Heart left ventricle (tissue), 16 donors: ENCODE measurements at regions not wholly inside any gene's neighbourhood (a gene's known extent, or its start where the extent isn't known, plus 50 kb on each side); places are given as distances from the start of the nearest gene placed in this dataset.

ENCODE experiments used
- ATAC-seq, 4 donors: fragments of 200-7000 bp; cut with Tn5 transposase; one replicate each; pipeline ENCODE4 v1.9.1; 2020 to 2022; ENCODE audit warnings: moderate library complexity in 4 of 4, mild to moderate bottlenecking in 3 of 4, moderate number of reproducible peaks in 1 of 4
- DNase-seq, 5 donors: peaks; one replicate each; pipeline ENCODE4 v3.0.0-alpha.2; 2020
- H3K27ac ChIP-seq, 12 donors: fragments of 200-600 bp; sonication (generic) in 4 of 12; one replicate each; pipeline versions ENCODE4 v1.5.0 to v1.8.0; 2016 to 2022; ENCODE audit warnings: mild to moderate bottlenecking in 2 of 12
- H3K27me3 ChIP-seq, 9 donors: fragments of 200-600 bp; sonication (generic) in 2 of 9; one replicate each; pipeline versions ENCODE4 v1.5.1 to v1.8.0; 2016 to 2022; ENCODE audit warnings: mild to moderate bottlenecking in 3 of 9
- H3K36me3 ChIP-seq, 9 donors: fragments of 200-600 bp; sonication (generic) in 2 of 9; one replicate each; pipeline versions ENCODE4 v1.5.0 to v1.8.0; 2018 to 2022; ENCODE audit warnings: mild to moderate bottlenecking in 2 of 9
- H3K4me1 ChIP-seq, 12 donors: fragments of 200-600 bp; sonication (generic) in 4 of 12; one replicate each; pipeline versions ENCODE4 v1.5.0 to v1.8.0; 2016 to 2022; ENCODE audit warnings: mild to moderate bottlenecking in 3 of 12
- H3K4me3 ChIP-seq, 12 donors: fragments of 200-600 bp; sonication (generic) in 4 of 12; one replicate each; pipeline versions ENCODE4 v1.5.0 to v1.8.0; 2017 to 2022; ENCODE audit warnings: mild to moderate bottlenecking in 9 of 12, moderate library complexity in 4 of 12
- H3K9me3 ChIP-seq, 12 donors: fragments of 200-600 bp; sonication (generic) in 4 of 12; one replicate each; pipeline versions ENCODE4 v1.5.0 to v1.8.0; 2016 to 2022; ENCODE audit warnings: mild to moderate bottlenecking in 1 of 12
- CTCF ChIP-seq, 12 donors: fragments of 200-600 bp; sonication (generic) in 4 of 12; IDR thresholded peaks; one replicate each; pipeline versions ENCODE4 v1.5.0 to v1.8.0; 2018 to 2022; ENCODE audit warnings: antibody characterized with exemption in 12 of 12, mild to moderate bottlenecking in 5 of 12
- POLR2A ChIP-seq, 2 donors: fragments of 450-650 bp; IDR thresholded peaks; one replicate each; pipeline ENCODE4 v1.6.1; 2017; ENCODE audit warnings: antibody characterized with exemption in 2 of 2, mild to moderate bottlenecking in 2 of 2, moderate library complexity in 2 of 2
- WGBS, 4 donors: extraction: QIAGEN DNeasy Blood & Tissue Kit in 2 of 4; methylation state at CpG; one replicate each; pipeline versions ENCODE4 v1.1.5 to v1.1.7; 2013 to 2018; 5-methylcytosine and 5-hydroxymethylcytosine counted together
- intact Hi-C, 10 donors: fragments of 100-400 bp; cut with DNase I; formaldehyde crosslinking; loops; one replicate each; pipeline versions ENCODE4 v1.11.1 to v1.14.2; 2022
- donor health status: ischemic (EF 13 %, LVEDD 7.1; RV severe dilation, severe dysfunction).
- donor health status: healthy with polysubstance abuse.
- donor health status: DM: no; HTN: yes; CAD: no.
- donor health status: DM: no; HTN: no; CAD: no.
- donor health status: ischemic (EF 25% LVEDD 6.9; RV normal size, moderate dysfunction).
- donor health status: ischemic (EF 25% LVEDD 5.7; RV mildly dilated, moderate dysfunction).
- donor health status: healthy.
- donor health status: DM: yes; HTN: yes; CAD: no.
- donor health status: ischemic (EF 35%, LVEDD 5.7; RV mildly dilated, moderate dysfunction).
- donor health status: nonischemic (EF 11% LVEDD 7.7; RV severe dilation, severe dysfunction).
- donor health status: DM: yes; HTN: yes; CAD: no.
- donor health status: PGD.
- donor health status: ischemic (EF 29% LVEDD 5.4; RV normal size, mild dysfunction).
- donor health status: nonischemic (EF 23%, LVEDD 6.1; RV moderate dilation, normal function).

- TF ChIP-seq CTCF (IDR thresholded peaks at IDR 0.05) (no peak), POLR2A (IDR thresholded peaks at IDR 0.05) (no peak)
- Histone ChIP-seq H3K9me3 (no peaks in the 10 kb centered on the region), H3K4me3 (no peak overlapping the region), H3K27me3 (no peaks in the 10 kb centered on the region), H3K4me1 (no peaks in the 10 kb centered on the region), H3K27ac (no peak overlapping the region), H3K36me3 (no peaks in the 10 kb centered on the region)
- DNase-seq (no peak), ATAC-seq (no peak)
- intact Hi-C loops: no loop called here
Observed at GRCh38 chr18:61108706-61109105, 224.5 kb upstream of the CDH20 start.

GRCh38 chr18:61123309-61123708, 209.9 kb upstream of the CDH20 start:
- H3K9me3 ChIP-seq: no peaks in the 10 kb centered on the region
- H3K27me3 ChIP-seq: no peaks in the 10 kb centered on the region
- no peak overlapping the region for H3K27ac ChIP-seq
- no peaks in the 10 kb centered on the region for H3K4me1 ChIP-seq
- intact Hi-C loops: no loop called here
- no peak for TF ChIP-seq CTCF (IDR thresholded peaks at IDR 0.05)
- no peak for TF ChIP-seq POLR2A (IDR thresholded peaks at IDR 0.05)
- no peak overlapping the region for H3K4me3 ChIP-seq
- H3K36me3 ChIP-seq: no peaks in the 10 kb centered on the region
- DNase-seq: no peak
- WGBS, 4 donors: 84 to 91% (median 90%) methylated on average over 2 of the region's 2 CpGs
- no peak for ATAC-seq

- H3K4me3 ChIP-seq: no peak overlapping the region
- no peaks in the 10 kb centered on the region for H3K4me1 ChIP-seq
- TF ChIP-seq CTCF (IDR thresholded peaks at IDR 0.05): no peak
- no peak for TF ChIP-seq POLR2A (IDR thresholded peaks at IDR 0.05)
- 27 to 32% (median 30%) methylated on average over 6 of the region's 6 CpGs for WGBS, 4 donors
- intact Hi-C loops: no loop called here
- H3K27ac ChIP-seq: no peak overlapping the region
- no peaks in the 10 kb centered on the region for H3K27me3 ChIP-seq
- DNase-seq (no peak), ATAC-seq (no peak)
- no peaks in the 10 kb centered on the region for H3K9me3 ChIP-seq
- no peaks in the 10 kb centered on the region for H3K36me3 ChIP-seq
Observed at GRCh38 chr18:61127714-61128467, 205.3 kb upstream of the CDH20 start.

GRCh38 chr18:61129001-61129400, 204.2 kb upstream of the CDH20 start:
- Histone ChIP-seq H3K4me3 (no peak overlapping the region), H3K27me3 (no peaks in the 10 kb centered on the region), H3K36me3 (no peaks in the 10 kb centered on the region), H3K9me3 (no peaks in the 10 kb centered on the region), H3K27ac (no peak overlapping the region), H3K4me1 (no peaks in the 10 kb centered on the region)
- no peak for DNase-seq
- intact Hi-C loops: no loop called here
- TF ChIP-seq POLR2A (IDR thresholded peaks at IDR 0.05) (no peak), CTCF (IDR thresholded peaks at IDR 0.05) (no peak)
- ATAC-seq: no peak
